K562 (cell line): ENCODE measurements at regions not wholly inside any gene's neighbourhood (a gene's known extent, or its start where the extent isn't known, plus 50 kb on each side); places are given as distances from the start of the nearest gene placed in this dataset.

Source experiments
- ATAC-seq: fragments of 200-7000 bp; cut with Tn5 transposase; 3 replicates; pipeline ENCODE4 v1.9.1; 2020; ENCODE audit warnings: moderate library complexity
- BruUV-seq: library from RNA; stranded (reverse); fragments of 400-500 nt; replicated peaks from 2 replicates; lab custom pipeline; 2021; lab: Mats Ljungman, UMichigan
- CTCF ChIA-PET: fragments of 300-600 bp; formaldehyde crosslinking; extraction: SDS; loops from one replicate; lab custom pipeline; 2021; ENCODE audit warnings: low intra/inter-chr PET ratio; lab: Yijun Ruan, JAX
- POLR2A ChIA-PET: fragments of 300-600, 350-650 bp; sonication (Branson Sonifier 250); formaldehyde crosslinking; extraction: SDS; loops from one replicate; lab custom pipeline; 2021; ENCODE audit warnings: antibody characterized with exemption, inconsistent platforms; lab: Yijun Ruan, JAX
- DNase-seq, 4 experiments: peaks; one replicate each; pipeline versions ENCODE4 v3.0.0 to v3.0.0-alpha.2; 2011 to 2018; ENCODE audit warnings: low spot score in 3 of 4, mixed read lengths in 3 of 4; ENCODE audit errors: extremely low read depth in 1 of 4
- FAIRE-seq: peaks from 2 replicates; lab custom pipeline; 2011; peaks lifted over from hg19 to GRCh38; lab: Jason Lieb, UNC
- H2AFZ ChIP-seq: 2 replicates; pipeline ENCODE4 v1.6.0; 2011; ENCODE audit warnings: low read depth, low read length, control low read depth, inconsistent platforms
- H3K27ac ChIP-seq: fragments of 200-600 bp; 3 replicates; pipeline ENCODE4 v1.8.0; 2011; ENCODE audit warnings: low read depth, mild to moderate bottlenecking, control low read depth, inconsistent platforms, low read length, moderate library complexity, mixed read lengths; ENCODE audit errors: extremely low read depth
- H3K27me3 ChIP-seq, 2 experiments: fragments of 300-600 bp in 1 of 2; 2 replicates in 1 of 2; 3 replicates in 1 of 2; pipeline versions ENCODE4 v1.6.0 to v1.8.0; 2011; ENCODE audit warnings: inconsistent platforms in 2 of 2, low read length in 2 of 2, mild to moderate bottlenecking in 1 of 2, mixed read lengths in 1 of 2, moderate library complexity in 1 of 2; ENCODE audit not compliant: control insufficient read depth in 2 of 2, insufficient read depth in 2 of 2
- H3K36me3 ChIP-seq: fragments of 300-600 bp; 3 replicates; pipeline ENCODE4 v1.8.0; 2011; ENCODE audit warnings: mild to moderate bottlenecking, low read length, inconsistent platforms; ENCODE audit not compliant: control insufficient read depth, insufficient read depth
- H3K4me1 ChIP-seq, 2 experiments: fragments of 200-600 bp in 1 of 2; replicated peaks in 1 of 2; 2 replicates in 1 of 2; 3 replicates in 1 of 2; pipeline versions ENCODE4 v1.5.1 to v1.8.0; 2011; ENCODE audit warnings: inconsistent platforms in 2 of 2, low read length in 2 of 2, mild to moderate bottlenecking in 1 of 2, mixed read lengths in 1 of 2, moderate library complexity in 1 of 2; ENCODE audit not compliant: control insufficient read depth in 2 of 2, insufficient read depth in 2 of 2
- H3K4me2 ChIP-seq: 2 replicates; pipeline ENCODE4 v1.6.1; 2011; ENCODE audit warnings: low read length, control low read depth, inconsistent platforms, mixed read lengths; ENCODE audit not compliant: insufficient read depth
- H3K4me3 ChIP-seq: fragments of 200-600 bp; sonication (generic), shearing (Covaris generic); 2 replicates; pipeline ENCODE4 v1.5.1; 2016; ENCODE audit warnings: control low read depth, inconsistent platforms
- H3K79me2 ChIP-seq: fragments of 200-600 bp; 3 replicates; pipeline ENCODE4 v1.8.0; 2011; ENCODE audit warnings: low read length, inconsistent platforms; ENCODE audit not compliant: control insufficient read depth, insufficient read depth
- H3K9ac ChIP-seq, 2 experiments: 2 replicates each; pipeline versions ENCODE4 v1.6.0 to v1.6.1; 2011; ENCODE audit warnings: low read depth in 2 of 2, low read length in 2 of 2, control low read depth in 1 of 2, inconsistent platforms in 1 of 2, mild to moderate bottlenecking in 1 of 2, mixed read lengths in 1 of 2; ENCODE audit not compliant: insufficient read depth in 1 of 2
- H3K9me1 ChIP-seq: one replicate; pipeline ENCODE4 v1.6.0; 2011; ENCODE audit warnings: inconsistent platforms, mild to moderate bottlenecking, low read length, moderate library complexity; ENCODE audit not compliant: control insufficient read depth, insufficient read depth
- H3K9me3 ChIP-seq: replicated peaks from 2 replicates; pipeline ENCODE4 v1.5.1; 2011; ENCODE audit warnings: low read depth, low read length, inconsistent platforms; ENCODE audit not compliant: control insufficient read depth, insufficient read depth
- H4K20me1 ChIP-seq: replicated peaks from 2 replicates; pipeline ENCODE4 v1.6.1; 2011; ENCODE audit warnings: low read length, inconsistent platforms, mixed read lengths; ENCODE audit not compliant: control insufficient read depth, insufficient read depth
- ETS2 ChIP-seq: IDR thresholded peaks from 2 replicates; pipeline ENCODE4 v1.6.1; 2016; ENCODE audit warnings: borderline replicate concordance, missing genetic modification characterization, mild to moderate bottlenecking, moderate library complexity, missing compliant biosample characterization; ENCODE audit not compliant: poor library complexity, severe bottlenecking
- HMG20B ChIP-seq: fragments of 250-450 bp; sonication (Bioruptor Pico); IDR thresholded peaks from 2 replicates; pipeline ENCODE4 v1.5.0; 2021; ENCODE audit warnings: mild to moderate bottlenecking
- MECOM ChIP-seq: fragments of 250-450 bp; sonication (Bioruptor Pico); IDR thresholded peaks from 2 replicates; pipeline ENCODE4 v1.8.0; 2022; ENCODE audit warnings: inconsistent platforms
- MTF1 ChIP-seq: fragments of 250-450 bp; sonication (Bioruptor Pico); IDR thresholded peaks from 2 replicates; pipeline ENCODE4 v1.9.0; 2021; ENCODE audit warnings: moderate library complexity, mild to moderate bottlenecking, inconsistent platforms, borderline replicate concordance
- NONO ChIP-seq, 2 experiments: fragments of 200-400 bp in 1 of 2; fragments of 450-650 bp in 1 of 2; formaldehyde crosslinking in 1 of 2; IDR thresholded peaks; 2 replicates each; pipeline ENCODE4 v1.6.1; 2017; ENCODE audit warnings: low read depth in 2 of 2, mild to moderate bottlenecking in 2 of 2, moderate library complexity in 2 of 2, low read length in 1 of 2
- POLR2A ChIP-seq: fragments of 450-650 bp; conservative IDR thresholded peaks from 2 replicates; pipeline ENCODE4 v1.6.1; 2016
- RFX7 ChIP-seq: fragments of 250-450 bp; sonication (Bioruptor Pico); IDR thresholded peaks from 2 replicates; pipeline ENCODE4 v1.5.1; 2021; ENCODE audit warnings: mild to moderate bottlenecking
- SMARCA5 ChIP-seq: fragments of 450-650 bp; IDR thresholded peaks from 2 replicates; pipeline ENCODE4 v1.6.1; 2016
- SREBF1 ChIP-seq: fragments of 150-350 bp; IDR thresholded peaks from 2 replicates; pipeline ENCODE4 v1.6.1; 2014; ENCODE audit warnings: antibody characterized with exemption, low read depth, low read length, borderline replicate concordance
- TSHZ1 ChIP-seq: fragments of 250-450 bp; sonication (Bioruptor Pico); IDR thresholded peaks from 2 replicates; pipeline ENCODE4 v1.4.0; 2020; ENCODE audit warnings: mild to moderate bottlenecking, moderate library complexity
- ZBTB34 ChIP-seq: fragments of 250-450 bp; sonication (Bioruptor Pico); IDR thresholded peaks from 2 replicates; pipeline ENCODE4 v1.8.0; 2021; ENCODE audit warnings: mild to moderate bottlenecking, moderate library complexity
- ZNF699 ChIP-seq: fragments of 250-450 bp; sonication (Bioruptor Pico); IDR thresholded peaks from 2 replicates; pipeline ENCODE4 v1.8.0; 2021; ENCODE audit warnings: mild to moderate bottlenecking, moderate library complexity; ENCODE audit not compliant: insufficient replicate concordance
- ZNF740 ChIP-seq, 3 experiments: fragments of 200-800 bp in 1 of 3; sonication (Bioruptor generic) in 1 of 3; sonication (generic) in 1 of 3; formaldehyde crosslinking in 1 of 3; IDR thresholded peaks; 2 replicates each; pipeline versions ENCODE4 v1.6.1 to v1.8.0; 2016 to 2022; ENCODE audit warnings: mild to moderate bottlenecking in 2 of 3, missing compliant biosample characterization in 2 of 3, missing genetic modification characterization in 2 of 3, missing genetic modification reagents in 1 of 3
- WGBS: fragments of 100-300 bp; shearing (Covaris generic); methylation state at CpG from one replicate; pipeline ENCODE4 v1.1.6; 2016; ENCODE audit warnings: low coverage, mixed read lengths; ENCODE audit not compliant: insufficient coverage; ENCODE audit errors: missing lambda C conversion rate; 5-methylcytosine and 5-hydroxymethylcytosine counted together
- in situ Hi-C: fragments of 300-500 bp; cut with MboI; formaldehyde crosslinking; loops from 4 replicates; pipeline ENCODE4 v1.15.0; 2018; ENCODE audit warnings: inconsistent platforms, mixed read lengths
- intact Hi-C: fragments of 100-400 bp; cut with micrococcal nuclease; formaldehyde crosslinking; loops from 2 replicates; pipeline ENCODE4 v1.14.2; 2022

- Histone ChIP-seq H3K9ac (no peak overlapping the region), H3K9me1 (no peaks in the 10 kb centered on the region), H4K20me1 (no peaks in the 10 kb centered on the region), H3K9me3 (no peaks in the 10 kb centered on the region)
- intact Hi-C loops: no loop called here
- BruUV-seq: no TSS peak
- no peak for FAIRE-seq
- CTCF ChIA-PET: no interaction called here
- no peak for TF ChIP-seq POLR2A
- TF ChIP-seq ZNF699 (CRISPR knock-in tag): no peak
- TF ChIP-seq ETS2 (tag): no peak
- no peak for TF ChIP-seq MECOM (CRISPR knock-in tag)
- no peak for TF ChIP-seq MTF1 (CRISPR knock-in tag)
- TF ChIP-seq ZBTB34 (CRISPR knock-in tag): no peak
- no peak for TF ChIP-seq TSHZ1
- no peak for TF ChIP-seq ZNF740 (CRISPR knock-in tag; IDR thresholded peaks at IDR 0.05)
- TF ChIP-seq ZNF740 (tag; IDR thresholded peaks at IDR 0.05): no peak
- no peak for TF ChIP-seq SREBF1
- TF ChIP-seq NONO (IDR thresholded peaks at IDR 0.05; ENCODE audit: low read depth in 2 of 2, low read length in 1 of 2): no peak
- no peak for TF ChIP-seq SMARCA5
- TF ChIP-seq RFX7 (CRISPR knock-in tag): no peak
- TF ChIP-seq HMG20B (CRISPR knock-in tag): no peak
- TF ChIP-seq, all 486 proteins: peak for 0
- Histone ChIP-seq H3K36me3 (no peaks in the 10 kb centered on the region), H3K27me3 (peaks cover 0 to 5% of the 10 kb centered on the region in 2 experiments; a peak in 2 of 5 replicates), H3K4me3 (no peak overlapping the region), H3K27ac (no peak overlapping the region), H2AFZ (no peak overlapping the region), H3K79me2 (no peaks in the 10 kb centered on the region), H3K4me1 (no peaks in the 10 kb centered on the region; a peak in 1 of 5 replicates), H3K4me2 (no peak overlapping the region)
- in situ Hi-C loops: no loop called here
- POLR2A ChIA-PET: interaction anchor here (0.8 kb wide), 1 partner anchor 44 kb away, joined by 4 read pairs; no protein-coding TSS in a partner anchor
- ATAC-seq (no peak), DNase-seq (no peak)
- 0% methylated on average over 2 of the region's 5 CpGs for WGBS
Measured at GRCh38 chr2:234429265-234429664, 67.6 kb downstream of the ARL4C start.
